GM19043 (cell line): ENCODE measurements at regions not wholly inside any gene's neighbourhood (a gene's known extent, or its start where the extent isn't known, plus 50 kb on each side); places are given as distances from the start of the nearest gene placed in this dataset.
"Not testable (repeated sequence)": the region's sequence is repeated elsewhere in the genome, so short reads cannot be mapped to it uniquely, and the experiment has no call there.

ENCODE experiments used
- ATAC-seq: cut with Tn5 transposase; IDR thresholded peaks from one replicate; pipeline ENCODE4 v1.9.1; 2021; ENCODE audit warnings: low read depth; ENCODE audit not compliant: unreplicated experiment

- ATAC-seq, result no peak
These were observed 292.0 kb upstream of the ZNF507 start for GRCh38 chr19:32053376-32053775.

- no peak for ATAC-seq
These were observed 291.5 kb upstream of the ZNF507 start for GRCh38 chr19:32053861-32054260.

- no peak for ATAC-seq
These were observed 287.3 kb upstream of the ZNF507 start for GRCh38 chr19:32058131-32058530.

- ATAC-seq, result no peak
These were observed 284.1 kb upstream of the ZNF507 start for GRCh38 chr19:32061315-32061714.

- ATAC-seq, result no peak
These were observed 281.8 kb upstream of the ZNF507 start for GRCh38 chr19:32063601-32064000.

GRCh38 chr19:32066056-32066455, 279.4 kb upstream of the ZNF507 start:
- no peak for ATAC-seq

- ATAC-seq, result no peak
These were observed 277.7 kb upstream of the ZNF507 start for GRCh38 chr19:32067685-32068084.

GRCh38 chr19:32068793-32069192, 276.6 kb upstream of the ZNF507 start:
- no peak for ATAC-seq

- no peak for ATAC-seq
These were observed 275.3 kb upstream of the ZNF507 start for GRCh38 chr19:32070101-32070500.

GRCh38 chr19:32082028-32082427, 263.4 kb upstream of the ZNF507 start:
- ATAC-seq, result no peak

- not testable (repeated sequence) for ATAC-seq
These were observed 260.6 kb upstream of the ZNF507 start for GRCh38 chr19:32084756-32085363.

GRCh38 chr19:32091241-32091640, 254.2 kb upstream of the ZNF507 start:
- no peak for ATAC-seq

GRCh38 chr19:32097011-32097410, 248.4 kb upstream of the ZNF507 start:
- ATAC-seq, result no peak

- ATAC-seq, result no peak
These were observed 247.8 kb upstream of the ZNF507 start for GRCh38 chr19:32097620-32098019.

GRCh38 chr19:32098968-32099367, 246.4 kb upstream of the ZNF507 start:
- no peak for ATAC-seq

- no peak for ATAC-seq
These were observed 244.2 kb upstream of the ZNF507 start for GRCh38 chr19:32101206-32101605.

- no peak for ATAC-seq
These were observed 241.9 kb upstream of the ZNF507 start for GRCh38 chr19:32103541-32103940.

- no peak for ATAC-seq
These were observed 241.1 kb upstream of the ZNF507 start for GRCh38 chr19:32104153-32104849.

GRCh38 chr19:32104850-32105235, 240.6 kb upstream of the ZNF507 start:
- no peak for ATAC-seq

GRCh38 chr19:32105527-32106310, 239.7 kb upstream of the ZNF507 start:
- ATAC-seq, result no peak

GRCh38 chr19:32122258-32122657, 223.2 kb upstream of the ZNF507 start:
- no peak for ATAC-seq
